OCI-LY3 (cell line): ENCODE measurements at regions not wholly inside any gene's neighbourhood (a gene's known extent, or its start where the extent isn't known, plus 50 kb on each side); places are given as distances from the start of the nearest gene placed in this dataset.

Source experiments
- EZH2phosphoT487 ChIP-seq: fragments of 200-600 bp; shearing (Covaris generic); IDR thresholded peaks from 2 replicates; pipeline ENCODE4 v1.6.1; 2018; ENCODE audit warnings: antibody characterized with exemption, mixed run types, low read depth
- TF ChIP-seq, protein P1 (sequence below): fragments of 200-600, 300-600 bp; sonication (generic); IDR thresholded peaks from 2 replicates; pipeline ENCODE4 v1.5.1; 2014; ENCODE audit warnings: antibody characterized with exemption, low read length, low read depth

DNA sequence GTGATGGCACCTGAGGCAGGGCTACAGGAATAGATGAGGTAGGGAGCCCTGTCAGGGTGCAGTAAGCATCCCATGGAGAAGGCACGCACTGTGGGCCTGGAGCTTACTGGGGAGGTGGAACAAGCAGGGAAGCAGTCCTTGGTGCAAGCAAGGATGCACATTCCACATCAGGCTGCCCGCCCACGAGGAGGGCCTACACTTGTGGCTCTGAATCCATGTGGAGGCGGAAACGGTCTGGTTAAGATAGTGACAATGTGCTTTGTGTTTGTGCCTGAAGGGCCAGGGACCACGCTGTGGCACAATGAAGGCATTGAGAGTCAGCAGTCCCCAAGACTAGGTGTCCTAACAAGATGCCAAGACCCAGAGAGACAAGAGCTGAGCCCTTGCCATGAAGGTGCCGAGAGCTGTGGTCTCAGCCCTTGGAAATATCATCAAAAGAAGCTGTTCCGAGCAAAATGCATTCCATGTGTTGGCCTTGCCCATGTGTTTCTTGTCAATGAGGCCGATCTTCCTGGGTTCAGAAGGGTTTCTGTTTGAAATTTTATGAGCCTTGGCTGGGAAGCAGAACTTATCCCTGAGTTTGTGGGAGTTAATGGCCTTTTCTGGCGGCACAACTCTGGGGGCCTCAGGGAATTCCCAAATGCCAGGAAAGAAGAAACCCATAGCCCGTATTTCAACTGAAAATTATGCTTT lies 111.9 kb downstream of the NGF start:
- TF ChIP-seq, protein P1, sequence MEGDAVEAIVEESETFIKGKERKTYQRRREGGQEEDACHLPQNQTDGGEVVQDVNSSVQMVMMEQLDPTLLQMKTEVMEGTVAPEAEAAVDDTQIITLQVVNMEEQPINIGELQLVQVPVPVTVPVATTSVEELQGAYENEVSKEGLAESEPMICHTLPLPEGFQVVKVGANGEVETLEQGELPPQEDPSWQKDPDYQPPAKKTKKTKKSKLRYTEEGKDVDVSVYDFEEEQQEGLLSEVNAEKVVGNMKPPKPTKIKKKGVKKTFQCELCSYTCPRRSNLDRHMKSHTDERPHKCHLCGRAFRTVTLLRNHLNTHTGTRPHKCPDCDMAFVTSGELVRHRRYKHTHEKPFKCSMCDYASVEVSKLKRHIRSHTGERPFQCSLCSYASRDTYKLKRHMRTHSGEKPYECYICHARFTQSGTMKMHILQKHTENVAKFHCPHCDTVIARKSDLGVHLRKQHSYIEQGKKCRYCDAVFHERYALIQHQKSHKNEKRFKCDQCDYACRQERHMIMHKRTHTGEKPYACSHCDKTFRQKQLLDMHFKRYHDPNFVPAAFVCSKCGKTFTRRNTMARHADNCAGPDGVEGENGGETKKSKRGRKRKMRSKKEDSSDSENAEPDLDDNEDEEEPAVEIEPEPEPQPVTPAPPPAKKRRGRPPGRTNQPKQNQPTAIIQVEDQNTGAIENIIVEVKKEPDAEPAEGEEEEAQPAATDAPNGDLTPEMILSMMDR = no peak
- TF ChIP-seq EZH2phosphoT487 = no peak
